ENCODE measurements at regions not wholly inside any gene's neighbourhood (a gene's known extent, or its start where the extent isn't known, plus 50 kb on each side); places are given as distances from the start of the nearest gene placed in this dataset.
"Not testable (repeated sequence)": the region's sequence is repeated elsewhere in the genome, so short reads cannot be mapped to it uniquely, and the experiment has no call there.

- Mint-ChIP-seq H3K27ac (ENCODE audit: unreplicated experiment) (no peak overlapping the region), H3K4me3 (ENCODE audit: unreplicated experiment) (no peak overlapping the region), H3K36me3 (ENCODE audit: unreplicated experiment) (no peaks in the 10 kb centered on the region), H3K9me3 (ENCODE audit: unreplicated experiment) (peaks cover 13% of the 10 kb centered on the region), H3K4me1 (ENCODE audit: unreplicated experiment) (no peaks in the 10 kb centered on the region), H3K27me3 (ENCODE audit: unreplicated experiment) (no peaks in the 10 kb centered on the region)
- no peak for TF ChIP-seq CTCF (IDR thresholded peaks at IDR 0.05)
- DNase-seq (ENCODE audit: extremely low spot score, unreplicated experiment) = no peak
Observed at GRCh38 chrX:1062351-1062750, 150.1 kb downstream of the CRLF2 start.

- TF ChIP-seq CTCF (IDR thresholded peaks at IDR 0.05) = no peak
- H3K9me3 Mint-ChIP-seq (ENCODE audit: unreplicated experiment) = peaks cover 13% of the 10 kb centered on the region
- H3K4me1 Mint-ChIP-seq (ENCODE audit: unreplicated experiment) = no peaks in the 10 kb centered on the region
- no peaks in the 10 kb centered on the region for H3K27me3 Mint-ChIP-seq (ENCODE audit: unreplicated experiment)
- H3K4me3 Mint-ChIP-seq (ENCODE audit: unreplicated experiment) = no peak overlapping the region
- no peaks in the 10 kb centered on the region for H3K36me3 Mint-ChIP-seq (ENCODE audit: unreplicated experiment)
- DNase-seq (ENCODE audit: extremely low spot score, unreplicated experiment) = no peak
- no peak overlapping the region for H3K27ac Mint-ChIP-seq (ENCODE audit: unreplicated experiment)
Observed at GRCh38 chrX:1060562-1060960, 151.9 kb downstream of the CRLF2 start.

GRCh38 chrX:1059576-1060561 is 152.6 kb downstream of the CRLF2 start:
- H3K36me3 Mint-ChIP-seq (ENCODE audit: unreplicated experiment) = no peaks in the 10 kb centered on the region
- no peak for TF ChIP-seq CTCF (IDR thresholded peaks at IDR 0.05)
- H3K4me1 Mint-ChIP-seq (ENCODE audit: unreplicated experiment) = no peaks in the 10 kb centered on the region
- H3K4me3 Mint-ChIP-seq (ENCODE audit: unreplicated experiment) = no peak overlapping the region
- no peak for DNase-seq (ENCODE audit: extremely low spot score, unreplicated experiment)
- no peak overlapping the region for H3K27ac Mint-ChIP-seq (ENCODE audit: unreplicated experiment)
- H3K27me3 Mint-ChIP-seq (ENCODE audit: unreplicated experiment) = no peaks in the 10 kb centered on the region
- peaks cover 13% of the 10 kb centered on the region for H3K9me3 Mint-ChIP-seq (ENCODE audit: unreplicated experiment)

GRCh38 chrX:1053600-1053999 is 158.8 kb downstream of the CRLF2 start:
- H3K27me3 Mint-ChIP-seq (ENCODE audit: unreplicated experiment); H3K27ac Mint-ChIP-seq (ENCODE audit: unreplicated experiment); H3K4me1 Mint-ChIP-seq (ENCODE audit: unreplicated experiment); H3K4me3 Mint-ChIP-seq (ENCODE audit: unreplicated experiment); H3K36me3 Mint-ChIP-seq (ENCODE audit: unreplicated experiment); DNase-seq (ENCODE audit: extremely low spot score, unreplicated experiment); H3K9me3 Mint-ChIP-seq (ENCODE audit: unreplicated experiment): not testable (repeated sequence)

- Mint-ChIP-seq H3K4me3 (ENCODE audit: unreplicated experiment) (no peak overlapping the region), H3K27me3 (ENCODE audit: unreplicated experiment) (no peaks in the 10 kb centered on the region), H3K9me3 (ENCODE audit: unreplicated experiment) (no peaks in the 10 kb centered on the region), H3K36me3 (ENCODE audit: unreplicated experiment) (no peaks in the 10 kb centered on the region), H3K27ac (ENCODE audit: unreplicated experiment) (no peak overlapping the region), H3K4me1 (ENCODE audit: unreplicated experiment) (no peaks in the 10 kb centered on the region)
- TF ChIP-seq CTCF (IDR thresholded peaks at IDR 0.05) = no peak
- no peak for DNase-seq (ENCODE audit: extremely low spot score, unreplicated experiment)
Observed at GRCh38 chrX:1053072-1053471, 159.4 kb downstream of the CRLF2 start.

Measured in osteocyte (in vitro differentiated cells).